Esophagus squamous epithelium (tissue), 5 donors: ENCODE measurements at regions not wholly inside any gene's neighbourhood (a gene's known extent, or its start where the extent isn't known, plus 50 kb on each side); places are given as distances from the start of the nearest gene placed in this dataset.

Source experiments
- DNase-seq: peaks from one replicate; lab custom pipeline; 2025; lab: John Stamatoyannopoulos, UW
- H3K27ac ChIP-seq, 4 donors: fragments of 200-600 bp; sonication (generic); one replicate each; pipeline ENCODE4 v1.5.1; 2016 to 2019; ENCODE audit warnings: mild to moderate bottlenecking in 1 of 4
- H3K27me3 ChIP-seq, 4 donors: fragments of 200-600 bp; sonication (generic); 1 replicate in 3 of 4; 2 replicates in 1 of 4; pipeline versions ENCODE4 v1.5.1 to v1.6.0; 2017 to 2021; ENCODE audit warnings: antibody characterized with exemption in 1 of 4
- H3K36me3 ChIP-seq, 3 donors: fragments of 200-600 bp; sonication (generic); one replicate each; pipeline ENCODE4 v1.5.1; 2016 to 2019
- H3K4me1 ChIP-seq, 3 donors: fragments of 200-600 bp; sonication (generic); one replicate each; pipeline ENCODE4 v1.5.1; 2017 to 2019
- H3K4me3 ChIP-seq, 4 donors: fragments of 200-600 bp; sonication (generic); 1 replicate in 3 of 4; 2 replicates in 1 of 4; pipeline ENCODE4 v1.5.1; 2016 to 2019; ENCODE audit warnings: mild to moderate bottlenecking in 2 of 4, moderate library complexity in 1 of 4
- H3K9me3 ChIP-seq, 3 donors: fragments of 200-600 bp; sonication (generic); one replicate each; pipeline ENCODE4 v1.5.1; 2016 to 2019
- CTCF ChIP-seq, 6 experiments: fragments of 450-650 bp in 4 of 6; fragments of 200-600 bp in 2 of 6; sonication (generic) in 2 of 6; IDR thresholded peaks; one replicate each; pipeline ENCODE4 v1.5.1; 2016 to 2019; ENCODE audit warnings: antibody characterized with exemption in 6 of 6, mild to moderate bottlenecking in 4 of 6, moderate library complexity in 4 of 6
- POLR2A ChIP-seq, 4 donors: fragments of 450-650 bp; IDR thresholded peaks; one replicate each; pipeline ENCODE4 v1.6.1; 2017; ENCODE audit warnings: antibody characterized with exemption in 4 of 4, mild to moderate bottlenecking in 4 of 4, moderate library complexity in 3 of 4
- WGBS, 2 donors: methylation state at CpG; one replicate each; pipeline ENCODE4 v1.1.5; 2018; 5-methylcytosine and 5-hydroxymethylcytosine counted together
- intact Hi-C: fragments of 100-400 bp; cut with DNase I; formaldehyde crosslinking; loops from one replicate; pipeline ENCODE4 v1.15.0; 2022
- donor health status: DM: yes; HTN: yes; CAD: no.

- no peak overlapping the region for H3K4me3 ChIP-seq
- no peaks in the 10 kb centered on the region for H3K4me1 ChIP-seq
- TF ChIP-seq POLR2A (IDR thresholded peaks at IDR 0.05) = no peak
- no peak for TF ChIP-seq CTCF (IDR thresholded peaks at IDR 0.05)
- DNase-seq = no peak
- H3K27me3 ChIP-seq = peaks cover 0 to 41% (median 0%) of the 10 kb centered on the region in 4 donors
- intact Hi-C loops = no loop called here
- no peak overlapping the region for H3K27ac ChIP-seq
- no peaks in the 10 kb centered on the region for H3K36me3 ChIP-seq
- 34 to 48% methylated on average over 8 to 10 of the region's 10 CpGs for WGBS, 2 donors
- no peaks in the 10 kb centered on the region for H3K9me3 ChIP-seq
These were observed 90.4 kb upstream of the AJAP1 start for GRCh38 chr1:4564051-4564450.

GRCh38 chr1:4565166-4565565 lies 89.2 kb upstream of the AJAP1 start:
- intact Hi-C loops = no loop called here
- no peak for DNase-seq
- peaks cover 0 to 46% (median 2%) of the 10 kb centered on the region in 4 donors for H3K27me3 ChIP-seq

GRCh38 chr1:4565801-4566449 lies 88.5 kb upstream of the AJAP1 start:
- intact Hi-C loops = no loop called here
- no peak for DNase-seq
- H3K27ac ChIP-seq = no peak overlapping the region
- H3K4me3 ChIP-seq = no peak overlapping the region
- TF ChIP-seq POLR2A (IDR thresholded peaks at IDR 0.05) (no peak), CTCF (IDR thresholded peaks at IDR 0.05) (no peak)
- no peaks in the 10 kb centered on the region for H3K9me3 ChIP-seq
- no peaks in the 10 kb centered on the region for H3K4me1 ChIP-seq
- no peaks in the 10 kb centered on the region for H3K36me3 ChIP-seq
- WGBS, 2 donors = 65 to 73% methylated on average over 11 to 12 of the region's 12 CpGs
- H3K27me3 ChIP-seq = peaks cover 0 to 46% (median 2%) of the 10 kb centered on the region in 4 donors

More at GRCh38 chr1:4565166-4565565, 89.2 kb upstream of the AJAP1 start:
- TF ChIP-seq CTCF (IDR thresholded peaks at IDR 0.05) (no peak), POLR2A (IDR thresholded peaks at IDR 0.05) (no peak)
- no peak overlapping the region for H3K4me3 ChIP-seq
- H3K4me1 ChIP-seq = no peaks in the 10 kb centered on the region
- H3K27ac ChIP-seq = no peak overlapping the region
- no peaks in the 10 kb centered on the region for H3K9me3 ChIP-seq
- no peaks in the 10 kb centered on the region for H3K36me3 ChIP-seq
- 62 to 71% methylated on average over 3 of the region's 3 CpGs for WGBS, 2 donors

- TF ChIP-seq POLR2A (IDR thresholded peaks at IDR 0.05) (no peak), CTCF (IDR thresholded peaks at IDR 0.05) (no peak)
- peaks cover 0 to 24% (median 2%) of the 10 kb centered on the region in 4 donors for H3K27me3 ChIP-seq
- 78 to 81% methylated on average over 5 to 6 of the region's 6 CpGs for WGBS, 2 donors
- DNase-seq = no peak
- intact Hi-C loops = no loop called here
- no peak overlapping the region for H3K4me3 ChIP-seq
- H3K36me3 ChIP-seq = no peaks in the 10 kb centered on the region
- no peak overlapping the region for H3K27ac ChIP-seq
- no peaks in the 10 kb centered on the region for H3K9me3 ChIP-seq
- H3K4me1 ChIP-seq = no peaks in the 10 kb centered on the region
These were observed 83.1 kb upstream of the AJAP1 start for GRCh38 chr1:4571263-4571662.

GRCh38 chr1:4573526-4573925 lies 80.9 kb upstream of the AJAP1 start:
- no peaks in the 10 kb centered on the region for H3K4me1 ChIP-seq
- H3K27me3 ChIP-seq = peaks cover 0 to 11% (median 2%) of the 10 kb centered on the region in 4 donors
- 63 to 73% methylated on average over 3 of the region's 3 CpGs for WGBS, 2 donors
- H3K4me3 ChIP-seq = no peak overlapping the region
- no peaks in the 10 kb centered on the region for H3K9me3 ChIP-seq
- H3K36me3 ChIP-seq = no peaks in the 10 kb centered on the region
- intact Hi-C loops = no loop called here
- no peak for TF ChIP-seq POLR2A (IDR thresholded peaks at IDR 0.05)
- no peak overlapping the region for H3K27ac ChIP-seq
- no peak for DNase-seq
